HepG2 (cell line): ENCODE measurements at regions not wholly inside any gene's neighbourhood (a gene's known extent, or its start where the extent isn't known, plus 50 kb on each side); places are given as distances from the start of the nearest gene placed in this dataset.
A peak's percentile ranks its signal among the peaks of the same experiment; 100 is the strongest.
"Not testable (repeated sequence)": the region's sequence is repeated elsewhere in the genome, so short reads cannot be mapped to it uniquely, and the experiment has no call there.

Experiments
- ATAC-seq: fragments of 200-7000 bp; cut with Tn5 transposase; 3 replicates; pipeline ENCODE4 v1.9.1; 2020; ENCODE audit warnings: mild to moderate bottlenecking, moderate library complexity
- BruUV-seq: library from RNA; stranded (reverse); fragments of 400-500 nt; replicated peaks from 2 replicates; lab custom pipeline; 2021; lab: Mats Ljungman, UMichigan
- CTCF ChIA-PET: fragments of 300-600 bp; formaldehyde crosslinking; extraction: SDS; loops from one replicate; lab custom pipeline; 2021; ENCODE audit warnings: low total read pairs, inconsistent platforms, low intra/inter-chr PET ratio; lab: Yijun Ruan, JAX
- POLR2A ChIA-PET: fragments of 350-600 bp; sonication (Branson Sonifier 250); formaldehyde crosslinking; loops from one replicate; lab custom pipeline; 2020; ENCODE audit warnings: antibody characterized with exemption, inconsistent platforms; lab: Yijun Ruan, JAX
- DNase-seq: peaks from one replicate; pipeline ENCODE4 v3.0.0-alpha.2; 2015; ENCODE audit warnings: low spot score
- FAIRE-seq: peaks from 3 replicates; lab custom pipeline; 2011; peaks lifted over from hg19 to GRCh38; lab: Jason Lieb, UNC
- H2AFZ ChIP-seq: one replicate; pipeline ENCODE4 v1.6.1; 2011; ENCODE audit warnings: low read length, inconsistent platforms
- H3K27ac ChIP-seq: fragments of 300-600 bp; 3 replicates; pipeline ENCODE4 v1.8.0; 2011; ENCODE audit warnings: mixed run types, mild to moderate bottlenecking, mixed read lengths, low read length, inconsistent platforms; ENCODE audit not compliant: insufficient read depth; ENCODE audit errors: extremely low read length
- H3K27me3 ChIP-seq, 2 experiments: fragments of 200-600 bp in 1 of 2; 2 replicates in 1 of 2; 3 replicates in 1 of 2; pipeline versions ENCODE4 v1.6.0 to v1.8.0; 2011; ENCODE audit warnings: low read length in 2 of 2, mild to moderate bottlenecking in 2 of 2, moderate library complexity in 2 of 2, inconsistent platforms in 1 of 2; ENCODE audit not compliant: insufficient read depth in 2 of 2, control insufficient read depth in 1 of 2
- H3K36me3 ChIP-seq, 2 experiments: fragments of 200-600 bp in 1 of 2; replicated peaks in 1 of 2; 2 replicates in 1 of 2; 3 replicates in 1 of 2; pipeline versions ENCODE4 v1.5.1 to v1.8.0; 2011; ENCODE audit warnings: low read length in 2 of 2, inconsistent platforms in 1 of 2; ENCODE audit not compliant: insufficient read depth in 2 of 2, control insufficient read depth in 1 of 2
- H3K4me1 ChIP-seq: 2 replicates; pipeline ENCODE4 v1.5.1; 2012; ENCODE audit warnings: low read length, inconsistent platforms; ENCODE audit not compliant: insufficient read depth
- H3K4me2 ChIP-seq: 2 replicates; pipeline ENCODE4 v1.6.0; 2011; ENCODE audit warnings: low read depth, low read length, inconsistent platforms
- H3K4me3 ChIP-seq, 3 experiments: fragments of 200-600 bp in 1 of 3; sonication (generic), shearing (Covaris generic) in 1 of 3; replicated peaks in 1 of 3; 2 replicates each; pipeline ENCODE4 v1.5.1; 2011 to 2016; ENCODE audit warnings: low read length in 3 of 3, inconsistent platforms in 2 of 3, low read depth in 2 of 3, mild to moderate bottlenecking in 2 of 3, control low read depth in 1 of 3, mixed read lengths in 1 of 3; ENCODE audit not compliant: insufficient read depth in 1 of 3
- H3K79me2 ChIP-seq: one replicate; pipeline ENCODE4 v1.6.1; 2011; ENCODE audit warnings: low read length, inconsistent platforms; ENCODE audit not compliant: insufficient read depth
- H3K9ac ChIP-seq: 2 replicates; pipeline ENCODE4 v1.6.0; 2011; ENCODE audit warnings: mild to moderate bottlenecking, low read depth, low read length, inconsistent platforms; ENCODE audit not compliant: insufficient read depth
- H3K9me3 ChIP-seq: 2 replicates; pipeline ENCODE4 v1.5.1; 2012; ENCODE audit warnings: mild to moderate bottlenecking, low read length
- H4K20me1 ChIP-seq: 2 replicates; pipeline ENCODE4 v1.6.0; 2011; ENCODE audit warnings: inconsistent platforms, mild to moderate bottlenecking, low read length, moderate library complexity; ENCODE audit not compliant: insufficient read depth
- ARID5B ChIP-seq: IDR thresholded peaks from 2 replicates; pipeline ENCODE4 v1.4.0; 2020; ENCODE audit warnings: mild to moderate bottlenecking, missing genetic modification reagents
- HNF4A ChIP-seq: sonication (generic); formaldehyde crosslinking; IDR thresholded peaks from 2 replicates; pipeline ENCODE4 v1.4.0; 2020; ENCODE audit warnings: missing genetic modification reagents
- HNF4G ChIP-seq, 2 experiments: sonication (generic) in 1 of 2; formaldehyde crosslinking in 1 of 2; IDR thresholded peaks; 2 replicates each; pipeline versions ENCODE4 v1.4.0 to v1.6.1; 2011 to 2020; ENCODE audit warnings: borderline replicate concordance in 2 of 2, low read depth in 2 of 2, mild to moderate bottlenecking in 2 of 2, low read length in 1 of 2, missing genetic modification reagents in 1 of 2, moderate library complexity in 1 of 2
- NR2C2 ChIP-seq: sonication (generic); formaldehyde crosslinking; IDR thresholded peaks from 2 replicates; pipeline ENCODE4 v1.4.0; 2020; ENCODE audit warnings: missing genetic modification reagents, mild to moderate bottlenecking, moderate library complexity, borderline replicate concordance
- PPARG ChIP-seq: conservative IDR thresholded peaks from 2 replicates; pipeline ENCODE4 v1.6.1; 2016; ENCODE audit warnings: missing biosample characterization, missing genetic modification reagents
- RARA ChIP-seq: IDR thresholded peaks from 2 replicates; pipeline ENCODE4 v1.6.1; 2016; ENCODE audit warnings: missing genetic modification reagents, missing compliant biosample characterization
- SOX6 ChIP-seq, 2 experiments: fragments of 450-650 bp in 1 of 2; sonication (generic) in 1 of 2; formaldehyde crosslinking in 1 of 2; IDR thresholded peaks; 2 replicates each; pipeline versions ENCODE4 v1.4.0 to v1.6.1; 2017 to 2020; ENCODE audit warnings: antibody characterized with exemption in 1 of 2, mild to moderate bottlenecking in 1 of 2, missing genetic modification reagents in 1 of 2
- USF2 ChIP-seq, 2 experiments: sonication (generic) in 1 of 2; formaldehyde crosslinking in 1 of 2; IDR thresholded peaks; 2 replicates each; pipeline versions ENCODE4 v1.5.1 to v1.6.1; 2011 to 2020; ENCODE audit warnings: borderline replicate concordance in 1 of 2, low read depth in 1 of 2, low read length in 1 of 2, mild to moderate bottlenecking in 1 of 2, missing genetic modification reagents in 1 of 2, moderate library complexity in 1 of 2
- ZBTB34 ChIP-seq: sonication (generic); formaldehyde crosslinking; IDR thresholded peaks from 2 replicates; pipeline ENCODE4 v1.8.0; 2022; ENCODE audit warnings: mild to moderate bottlenecking, missing genetic modification reagents
- ZBTB37 ChIP-seq: sonication (generic); formaldehyde crosslinking; IDR thresholded peaks from 2 replicates; pipeline ENCODE4 v1.4.0; 2020; ENCODE audit warnings: mild to moderate bottlenecking, missing genetic modification reagents
- ZMYM4 ChIP-seq: sonication (generic); formaldehyde crosslinking; IDR thresholded peaks from 2 replicates; pipeline ENCODE4 v1.8.1; 2023; ENCODE audit warnings: mild to moderate bottlenecking, missing genetic modification reagents
- WGBS: methylation state at CpG from one replicate; pipeline ENCODE4 v1.1.6; 2017; ENCODE audit warnings: low lambda C conversion rate; 5-methylcytosine and 5-hydroxymethylcytosine counted together
- in situ Hi-C: cut with HindIII; loops from 2 replicates; pipeline ENCODE4 v1.10.0; 2017; ENCODE audit warnings: low pct_unique_long_range_greater_than_20kb; ENCODE audit not compliant: extremely low pct_ligation_motif_present
- intact Hi-C: fragments of 100-400 bp; cut with micrococcal nuclease; formaldehyde crosslinking; loops from one replicate; pipeline ENCODE4 v1.10.0; 2022; ENCODE audit not compliant: unreplicated experiment

GRCh38 chr7:69248382-69248828 is 349.9 kb upstream of the AUTS2 start:
- in situ Hi-C loops; POLR2A ChIA-PET; H3K36me3 ChIP-seq; H3K4me3 ChIP-seq; CTCF ChIA-PET; BruUV-seq; H4K20me1 ChIP-seq; H3K79me2 ChIP-seq; intact Hi-C loops; H3K27me3 ChIP-seq; H2AFZ ChIP-seq; H3K27ac ChIP-seq; H3K9ac ChIP-seq; FAIRE-seq; TF ChIP-seq SOX6 (IDR thresholded peaks at IDR 0.05); HNF4G (CRISPR knock-in tag; IDR thresholded peaks at IDR 0.05; ENCODE audit: borderline replicate concordance, low read depth): not testable (repeated sequence)
- ATAC-seq, result peak; percentile 99
- Histone ChIP-seq H3K4me1 (peaks cover 15% of the 10 kb centered on the region), H3K4me2 (0 out of 2 replicates have a peak overlapping the region, but pooled peaks have one; percentile 1), H3K9me3 (peaks cover 16% of the 10 kb centered on the region)
- 8% methylated on average over 2 of the region's 2 CpGs for WGBS
- DNase-seq, result peak; percentile 16
- TF ChIP-seq SOX6 (CRISPR knock-in tag; IDR thresholded peaks at IDR 0.05) (peak; percentile 37; the same call in 1 of the 2 replicates), ZBTB37 (CRISPR knock-in tag) (peak; percentile 65; the same call in 1 of the 2 replicates), ARID5B (CRISPR knock-in tag) (0 out of 2 replicates have a peak, but pooled peaks have one; percentile 13), ZBTB34 (CRISPR knock-in tag) (peak; percentile 83), ZMYM4 (CRISPR knock-in tag) (peak; percentile 61), PPARG (CRISPR knock-in tag) (peak; percentile 58; the same call in 1 of the 2 replicates), RARA (CRISPR knock-in tag) (peak; percentile 23; the same call in 1 of the 2 replicates), HNF4G (IDR thresholded peaks at IDR 0.05; ENCODE audit: borderline replicate concordance, low read depth, low read length) (peak; percentile 26; the same call in 1 of the 2 replicates), NR2C2 (CRISPR knock-in tag) (peak; percentile 22; the same call in 1 of the 2 replicates), USF2 (IDR thresholded peaks at IDR 0.05; ENCODE audit: low read depth, low read length) (peak; percentile 63), USF2 (CRISPR knock-in tag; IDR thresholded peaks at IDR 0.05; ENCODE audit: borderline replicate concordance) (peak; percentile 86; the same call in 1 of the 2 replicates), HNF4A (peak; percentile 49)
